Fibroblast of lung (primary cell): ENCODE measurements at regions not wholly inside any gene's neighbourhood (a gene's known extent, or its start where the extent isn't known, plus 50 kb on each side); places are given as distances from the start of the nearest gene placed in this dataset.
"Not testable (repeated sequence)": the region's sequence is repeated elsewhere in the genome, so short reads cannot be mapped to it uniquely, and the experiment has no call there.

Experiments
- DNase-seq, 2 donors: peaks; one replicate each; pipeline versions ENCODE4 v3.0.0 to v3.0.0-alpha.2; 2010; ENCODE audit warnings: low read depth in 2 of 2
- H2AFZ ChIP-seq: 2 replicates; pipeline ENCODE4 v1.5.1; 2012; ENCODE audit warnings: low read length, control low read depth, inconsistent platforms
- H3K27ac ChIP-seq: 2 replicates; pipeline ENCODE4 v1.5.1; 2011; ENCODE audit warnings: low read length, control low read depth; ENCODE audit not compliant: insufficient read depth
- H3K27me3 ChIP-seq: 2 replicates; pipeline ENCODE4 v1.5.1; 2011; ENCODE audit warnings: mild to moderate bottlenecking, low read length; ENCODE audit not compliant: control insufficient read depth, insufficient read depth
- H3K36me3 ChIP-seq: 2 replicates; pipeline ENCODE4 v1.5.1; 2011; ENCODE audit warnings: low read length; ENCODE audit not compliant: control insufficient read depth, insufficient read depth
- H3K4me1 ChIP-seq: 2 replicates; pipeline ENCODE4 v1.5.1; 2011; ENCODE audit warnings: low read length; ENCODE audit not compliant: control insufficient read depth, insufficient read depth; ENCODE audit errors: extremely low read depth
- H3K4me2 ChIP-seq: 2 replicates; pipeline ENCODE4 v1.5.1; 2011; ENCODE audit warnings: low read length, control low read depth; ENCODE audit not compliant: insufficient read depth; ENCODE audit errors: extremely low read depth
- H3K4me3 ChIP-seq, 4 experiments: fragments of 200-600 bp in 1 of 4; sonication (generic) in 1 of 4; replicated peaks in 1 of 4; 2 replicates each; pipeline ENCODE4 v1.5.1; 2011 to 2016; ENCODE audit warnings: low read length in 4 of 4, low read depth in 3 of 4, mild to moderate bottlenecking in 3 of 4, control low read depth in 2 of 4, inconsistent platforms in 1 of 4, mixed read lengths in 1 of 4; ENCODE audit not compliant: insufficient read depth in 1 of 4; ENCODE audit errors: control extremely low read depth in 1 of 4
- H3K79me2 ChIP-seq: 2 replicates; pipeline ENCODE4 v1.5.1; 2012; ENCODE audit warnings: mild to moderate bottlenecking, low read length, inconsistent platforms; ENCODE audit not compliant: control insufficient read depth, insufficient read depth
- H3K9ac ChIP-seq: 2 replicates; pipeline ENCODE4 v1.5.1; 2011; ENCODE audit warnings: mild to moderate bottlenecking, low read length, control low read depth; ENCODE audit not compliant: insufficient read depth
- H3K9me3 ChIP-seq: 2 replicates; pipeline ENCODE4 v1.5.1; 2012; ENCODE audit warnings: low read depth, low read length; ENCODE audit not compliant: control insufficient read depth, insufficient read depth
- H4K20me1 ChIP-seq: 2 replicates; pipeline ENCODE4 v1.5.1; 2011; ENCODE audit warnings: low read length; ENCODE audit not compliant: control insufficient read depth, insufficient read depth; ENCODE audit errors: extremely low read depth
- EZH2 ChIP-seq: IDR thresholded peaks from 2 replicates; pipeline ENCODE4 v1.5.1; 2012; ENCODE audit warnings: low read length, control low read depth, mild to moderate bottlenecking; ENCODE audit errors: missing control alignments
- TF ChIP-seq, protein P1 (sequence below), 2 donors: IDR thresholded peaks in 1 of 2; conservative IDR thresholded peaks in 1 of 2; 1 replicate in 1 of 2; 2 replicates in 1 of 2; pipeline ENCODE4 v1.5.1; 2011 to 2012; ENCODE audit warnings: low read length in 2 of 2, control low read depth in 1 of 2, inconsistent platforms in 1 of 2, low read depth in 1 of 2, mild to moderate bottlenecking in 1 of 2

DNA sequence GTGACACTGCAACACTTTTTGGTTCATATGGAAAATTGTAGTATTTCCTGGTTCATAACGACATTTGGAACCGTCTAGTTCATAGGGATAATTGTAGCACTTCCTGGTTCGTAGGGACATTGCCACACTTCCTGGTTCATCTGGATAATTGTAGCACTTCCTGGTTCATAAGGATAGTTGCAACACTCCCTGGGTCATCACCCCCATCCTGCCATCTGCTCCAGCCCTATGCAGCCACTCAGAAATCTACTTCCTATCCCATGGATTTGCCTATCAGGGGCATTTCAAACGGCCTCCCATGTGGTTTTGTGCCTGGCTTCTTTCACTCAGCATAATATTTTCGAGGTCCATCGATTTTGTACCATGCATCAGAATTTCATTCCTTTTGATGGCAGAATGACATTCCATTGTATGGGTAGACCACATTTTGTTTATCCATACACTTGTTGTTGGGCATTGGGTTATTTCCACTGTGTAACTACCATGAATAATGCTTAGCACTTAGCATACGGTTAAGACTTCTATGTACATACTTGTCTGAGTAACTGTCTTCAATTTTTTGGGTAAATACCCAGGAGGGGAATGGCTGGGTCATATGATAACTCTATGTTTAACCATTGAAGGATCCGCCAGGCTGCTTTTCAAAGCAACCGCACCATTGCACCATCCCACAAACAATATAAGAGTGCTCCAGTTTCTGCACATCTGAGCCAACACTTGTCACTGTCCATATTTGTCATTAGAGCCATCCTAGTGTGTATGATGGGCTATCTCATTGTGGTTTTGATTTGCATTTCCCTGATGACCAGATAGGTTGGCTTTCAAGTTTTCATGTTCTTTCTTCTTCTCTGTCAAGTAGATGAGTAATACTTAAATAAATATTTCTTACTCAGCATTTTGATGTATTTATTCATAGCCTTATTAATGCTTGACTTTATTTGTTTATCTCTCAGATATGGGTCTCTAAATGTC, 58.3 kb upstream of the CD99 start:
- TF ChIP-seq EZH2: no peak
- TF ChIP-seq, protein P1, sequence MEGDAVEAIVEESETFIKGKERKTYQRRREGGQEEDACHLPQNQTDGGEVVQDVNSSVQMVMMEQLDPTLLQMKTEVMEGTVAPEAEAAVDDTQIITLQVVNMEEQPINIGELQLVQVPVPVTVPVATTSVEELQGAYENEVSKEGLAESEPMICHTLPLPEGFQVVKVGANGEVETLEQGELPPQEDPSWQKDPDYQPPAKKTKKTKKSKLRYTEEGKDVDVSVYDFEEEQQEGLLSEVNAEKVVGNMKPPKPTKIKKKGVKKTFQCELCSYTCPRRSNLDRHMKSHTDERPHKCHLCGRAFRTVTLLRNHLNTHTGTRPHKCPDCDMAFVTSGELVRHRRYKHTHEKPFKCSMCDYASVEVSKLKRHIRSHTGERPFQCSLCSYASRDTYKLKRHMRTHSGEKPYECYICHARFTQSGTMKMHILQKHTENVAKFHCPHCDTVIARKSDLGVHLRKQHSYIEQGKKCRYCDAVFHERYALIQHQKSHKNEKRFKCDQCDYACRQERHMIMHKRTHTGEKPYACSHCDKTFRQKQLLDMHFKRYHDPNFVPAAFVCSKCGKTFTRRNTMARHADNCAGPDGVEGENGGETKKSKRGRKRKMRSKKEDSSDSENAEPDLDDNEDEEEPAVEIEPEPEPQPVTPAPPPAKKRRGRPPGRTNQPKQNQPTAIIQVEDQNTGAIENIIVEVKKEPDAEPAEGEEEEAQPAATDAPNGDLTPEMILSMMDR (conservative IDR thresholded peaks at IDR 0.05 in 1 of 2, IDR thresholded peaks at IDR 0.05 in 1 of 2; ENCODE audit: low read depth in 1 of 2, low read length in 2 of 2): no peak
- no peaks in the 10 kb centered on the region for H3K79me2 ChIP-seq

DNA sequence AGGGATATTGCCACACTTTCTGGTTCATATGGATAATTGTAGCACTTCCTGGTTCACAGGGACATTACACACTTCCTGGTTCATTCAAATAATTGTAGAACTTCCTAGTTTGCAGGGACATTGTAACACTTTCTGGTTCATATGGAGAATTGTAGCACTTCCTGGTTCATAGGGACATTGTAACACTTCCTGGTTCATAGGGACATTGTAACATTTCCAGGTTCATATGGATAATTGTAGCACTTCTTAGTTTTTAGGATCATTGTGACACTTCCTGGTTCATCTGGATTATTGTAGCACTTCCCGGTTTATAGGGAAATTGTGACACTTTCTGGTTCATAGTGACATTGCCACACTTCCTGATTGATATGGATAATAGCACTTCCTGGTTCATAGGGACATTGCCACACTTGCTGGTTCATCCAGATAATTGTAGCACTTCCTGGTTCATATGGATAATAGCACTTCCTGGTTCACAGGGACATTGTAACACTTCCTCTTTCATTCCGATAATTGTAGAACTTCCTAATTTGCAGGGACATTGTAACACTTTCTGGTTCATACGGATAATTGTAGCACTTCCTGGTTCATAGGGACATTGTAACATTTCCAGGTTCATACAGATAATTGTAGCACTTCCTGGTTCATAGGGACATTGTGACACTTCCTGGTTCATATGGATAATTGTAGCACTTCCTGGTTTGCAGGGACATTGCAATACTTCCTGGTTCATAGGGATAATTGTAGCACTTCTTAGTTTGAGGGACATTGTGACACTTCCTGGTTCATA, 59.2 kb upstream of the CD99 start:
- no peaks in the 10 kb centered on the region for H4K20me1 ChIP-seq
- H3K4me2 ChIP-seq: no peak overlapping the region
- H3K9ac ChIP-seq: no peak overlapping the region
- no peaks in the 10 kb centered on the region for H3K36me3 ChIP-seq
- no peak for DNase-seq
- no peaks in the 10 kb centered on the region for H3K9me3 ChIP-seq
- H3K79me2 ChIP-seq: no peaks in the 10 kb centered on the region
- no peaks in the 10 kb centered on the region for H3K27me3 ChIP-seq
- no peak for TF ChIP-seq EZH2
- TF ChIP-seq, protein P1 (conservative IDR thresholded peaks at IDR 0.05 in 1 of 2, IDR thresholded peaks at IDR 0.05 in 1 of 2; ENCODE audit: low read depth in 1 of 2, low read length in 2 of 2): no peak
- H2AFZ ChIP-seq: no peak overlapping the region
- H3K4me1 ChIP-seq: no peaks in the 10 kb centered on the region
- H3K27ac ChIP-seq: no peak overlapping the region
- no peak overlapping the region for H3K4me3 ChIP-seq

More for the DNA sequence above, 58.3 kb upstream of the CD99 start:
- no peak overlapping the region for H2AFZ ChIP-seq
- H3K27me3 ChIP-seq: no peaks in the 10 kb centered on the region
- no peaks in the 10 kb centered on the region for H3K9me3 ChIP-seq
- H3K27ac ChIP-seq: no peak overlapping the region
- no peaks in the 10 kb centered on the region for H4K20me1 ChIP-seq
- no peaks in the 10 kb centered on the region for H3K4me1 ChIP-seq
- H3K9ac ChIP-seq: no peak overlapping the region
- no peaks in the 10 kb centered on the region for H3K36me3 ChIP-seq
- H3K4me3 ChIP-seq: no peak overlapping the region
- no peak overlapping the region for H3K4me2 ChIP-seq
- peak in 1 of 2 donors; percentile 18 for DNase-seq

DNA sequence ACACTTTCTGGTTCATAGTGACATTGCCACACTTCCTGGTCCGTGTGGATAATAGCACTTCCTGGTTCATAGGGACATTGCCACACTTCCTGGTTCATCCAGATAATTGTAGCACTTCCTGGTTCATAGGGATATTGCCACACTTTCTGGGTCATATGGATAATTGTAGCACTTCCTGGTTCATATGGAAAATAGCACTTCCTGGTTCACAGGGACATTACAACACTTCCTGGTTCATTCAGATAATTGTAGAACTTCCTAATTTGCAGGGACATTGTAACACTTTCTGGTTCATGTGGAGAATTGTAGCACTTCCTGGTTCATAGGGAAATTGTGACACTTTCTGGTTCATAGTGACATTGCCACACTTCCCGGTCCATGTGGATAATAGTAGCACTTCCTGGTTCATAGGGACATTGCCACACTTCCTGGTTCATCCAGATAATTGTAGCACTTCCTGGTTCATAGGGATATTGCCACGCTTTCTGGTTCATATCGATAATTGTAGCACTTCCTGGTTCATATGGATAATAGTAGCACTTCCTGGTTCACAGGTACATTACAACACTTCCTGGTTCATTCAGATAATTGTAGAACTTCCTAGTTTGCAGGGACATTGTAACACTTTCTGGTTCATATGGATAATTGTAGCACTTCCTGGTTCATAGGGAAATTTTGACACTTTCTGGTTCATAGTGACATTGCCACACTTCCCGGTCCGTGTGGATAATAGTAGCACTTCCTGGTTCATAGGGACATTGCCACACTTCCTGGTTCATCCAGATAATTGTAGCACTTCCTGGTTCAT, 60.0 kb upstream of the CD99 start:
- not testable (repeated sequence) for H3K4me1 ChIP-seq, H3K9me3 ChIP-seq, H3K27ac ChIP-seq, H3K4me3 ChIP-seq, H3K79me2 ChIP-seq, H2AFZ ChIP-seq, DNase-seq, H3K4me2 ChIP-seq, H3K9ac ChIP-seq, H4K20me1 ChIP-seq, H3K27me3 ChIP-seq, H3K36me3 ChIP-seq

DNA sequence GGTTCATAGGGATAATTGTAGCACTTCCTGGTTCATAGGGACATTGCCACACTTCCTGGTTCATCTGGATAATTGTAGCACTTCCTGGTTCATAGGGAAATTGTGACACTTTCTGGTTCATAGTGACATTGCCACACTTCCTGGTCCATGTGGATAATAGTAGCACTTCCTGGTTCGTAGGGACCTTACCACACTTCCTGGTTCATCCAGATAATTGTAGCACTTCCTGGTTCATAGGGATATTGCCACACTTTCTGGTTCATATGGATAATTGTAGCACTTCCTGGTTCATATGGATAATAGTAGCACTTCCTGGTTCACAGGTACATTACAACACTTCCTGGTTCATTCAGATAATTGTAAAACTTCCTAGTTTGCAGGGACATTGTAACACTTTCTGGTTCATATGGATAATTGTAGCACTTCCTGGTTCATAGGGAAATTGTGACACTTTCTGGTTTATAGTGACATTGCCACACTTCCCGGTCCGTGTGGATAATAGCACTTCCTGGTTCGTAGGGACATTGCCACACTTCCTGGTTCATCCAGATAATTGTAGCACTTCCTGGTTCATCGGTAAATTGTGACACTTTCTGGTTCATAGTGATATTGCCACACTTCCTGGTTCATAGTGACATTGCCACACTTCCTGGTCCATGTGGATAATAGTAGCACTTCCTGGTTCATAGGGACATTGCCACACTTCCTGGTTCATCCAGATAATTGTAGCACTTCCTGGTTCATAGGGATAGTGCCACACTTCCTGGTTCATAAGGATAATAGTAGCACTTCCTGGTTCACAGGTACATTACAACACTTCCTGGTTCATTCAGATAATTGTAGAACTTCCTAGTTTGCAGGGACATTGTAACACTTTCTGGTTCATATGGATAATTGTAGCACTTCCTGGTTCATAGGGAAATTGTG, 60.8 kb upstream of the CD99 start:
- H3K27me3 ChIP-seq: not testable (repeated sequence)

More for the DNA sequence above, 60.8 kb upstream of the CD99 start:
- not testable (repeated sequence) for H2AFZ ChIP-seq, DNase-seq, H3K27ac ChIP-seq, H3K4me3 ChIP-seq, H3K4me2 ChIP-seq, H4K20me1 ChIP-seq, H3K9ac ChIP-seq, H3K36me3 ChIP-seq, H3K79me2 ChIP-seq, H3K9me3 ChIP-seq, H3K4me1 ChIP-seq
